ENCODE measurements at regions not wholly inside any gene's neighbourhood (a gene's known extent, or its start where the extent isn't known, plus 50 kb on each side); places are given as distances from the start of the nearest gene placed in this dataset.

GRCh38 chr6:167647737-167648470, 178.8 kb upstream of the AFDN start:
- Histone ChIP-seq H3K27ac (no peak overlapping the region), H3K36me3 (ENCODE audit: insufficient read depth in 1 of 2, low read depth in 1 of 2) (no peaks in the 10 kb centered on the region), H3K4me1 (no peaks in the 10 kb centered on the region), H3K4me3 (no peak overlapping the region), H3K9me3 (no peaks in the 10 kb centered on the region), H3K27me3 (ENCODE audit: insufficient read depth in 3 of 3, low read length in 2 of 3) (no peaks in the 10 kb centered on the region)
- intact Hi-C loops (cut with DNase I): no loop called here
- DNase-seq: no peak
- WGBS, 3 donors: 90 to 95% (median 91%) methylated on average over 13 of the region's 13 CpGs
- TF ChIP-seq, protein P1, sequence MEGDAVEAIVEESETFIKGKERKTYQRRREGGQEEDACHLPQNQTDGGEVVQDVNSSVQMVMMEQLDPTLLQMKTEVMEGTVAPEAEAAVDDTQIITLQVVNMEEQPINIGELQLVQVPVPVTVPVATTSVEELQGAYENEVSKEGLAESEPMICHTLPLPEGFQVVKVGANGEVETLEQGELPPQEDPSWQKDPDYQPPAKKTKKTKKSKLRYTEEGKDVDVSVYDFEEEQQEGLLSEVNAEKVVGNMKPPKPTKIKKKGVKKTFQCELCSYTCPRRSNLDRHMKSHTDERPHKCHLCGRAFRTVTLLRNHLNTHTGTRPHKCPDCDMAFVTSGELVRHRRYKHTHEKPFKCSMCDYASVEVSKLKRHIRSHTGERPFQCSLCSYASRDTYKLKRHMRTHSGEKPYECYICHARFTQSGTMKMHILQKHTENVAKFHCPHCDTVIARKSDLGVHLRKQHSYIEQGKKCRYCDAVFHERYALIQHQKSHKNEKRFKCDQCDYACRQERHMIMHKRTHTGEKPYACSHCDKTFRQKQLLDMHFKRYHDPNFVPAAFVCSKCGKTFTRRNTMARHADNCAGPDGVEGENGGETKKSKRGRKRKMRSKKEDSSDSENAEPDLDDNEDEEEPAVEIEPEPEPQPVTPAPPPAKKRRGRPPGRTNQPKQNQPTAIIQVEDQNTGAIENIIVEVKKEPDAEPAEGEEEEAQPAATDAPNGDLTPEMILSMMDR (IDR thresholded peaks at IDR 0.05): no peak
- no peak for ATAC-seq

- H3K27ac ChIP-seq: no peak overlapping the region
- H3K9me3 ChIP-seq: no peaks in the 10 kb centered on the region
- H3K36me3 ChIP-seq (ENCODE audit: insufficient read depth in 1 of 2, low read depth in 1 of 2): no peaks in the 10 kb centered on the region
- H3K4me3 ChIP-seq: no peak overlapping the region
- intact Hi-C loops (cut with DNase I): no loop called here
- no peaks in the 10 kb centered on the region for H3K27me3 ChIP-seq (ENCODE audit: insufficient read depth in 3 of 3, low read length in 2 of 3)
- no peaks in the 10 kb centered on the region for H3K4me1 ChIP-seq
- TF ChIP-seq, protein P1 (IDR thresholded peaks at IDR 0.05): no peak
- no peak for DNase-seq
- WGBS, 3 donors: 90 to 93% (median 91%) methylated on average over 13 of the region's 13 CpGs
- no peak for ATAC-seq
These were observed 178.0 kb upstream of the AFDN start for GRCh38 chr6:167648501-167649278.

- H3K27ac ChIP-seq: no peak overlapping the region
- DNase-seq (no peak), ATAC-seq (no peak)
- TF ChIP-seq, protein P1 (IDR thresholded peaks at IDR 0.05): no peak
- no peaks in the 10 kb centered on the region for H3K36me3 ChIP-seq (ENCODE audit: insufficient read depth in 1 of 2, low read depth in 1 of 2)
- intact Hi-C loops (cut with DNase I): no loop called here
- no peaks in the 10 kb centered on the region for H3K9me3 ChIP-seq
- H3K27me3 ChIP-seq (ENCODE audit: insufficient read depth in 3 of 3, low read length in 2 of 3): no peaks in the 10 kb centered on the region
- WGBS, 3 donors: 93 to 94% (median 93%) methylated on average over 8 of the region's 8 CpGs
- no peak overlapping the region for H3K4me3 ChIP-seq
- no peaks in the 10 kb centered on the region for H3K4me1 ChIP-seq
These were observed 177.2 kb upstream of the AFDN start for GRCh38 chr6:167649476-167649875.

GRCh38 chr6:167650730-167651317, 175.9 kb upstream of the AFDN start:
- Histone ChIP-seq H3K4me1 (no peaks in the 10 kb centered on the region), H3K36me3 (ENCODE audit: insufficient read depth in 1 of 2, low read depth in 1 of 2) (no peaks in the 10 kb centered on the region), H3K4me3 (no peak overlapping the region), H3K27me3 (ENCODE audit: insufficient read depth in 3 of 3, low read length in 2 of 3) (no peaks in the 10 kb centered on the region), H3K27ac (no peak overlapping the region), H3K9me3 (no peaks in the 10 kb centered on the region)
- WGBS, 3 donors: 28 to 35% (median 30%) methylated on average over 12 of the region's 12 CpGs
- intact Hi-C loops (cut with DNase I): no loop called here
- DNase-seq: no peak
- TF ChIP-seq, protein P1 (IDR thresholded peaks at IDR 0.05): no peak
- ATAC-seq: no peak
